Activated T-cell treated with anti-CD3 and anti-CD28 coated beads, Interleukin-2, amount 50 U/mL, for 4 hours (primary cell): ENCODE measurements at regions not wholly inside any gene's neighbourhood (a gene's known extent, or its start where the extent isn't known, plus 50 kb on each side); places are given as distances from the start of the nearest gene placed in this dataset.
A peak's percentile ranks its signal among the peaks of the same experiment; 100 is the strongest.
"Not testable (repeated sequence)": the region's sequence is repeated elsewhere in the genome, so short reads cannot be mapped to it uniquely, and the experiment has no call there.

Source experiments
- ATAC-seq, 2 donors: fragments of 200-7000 bp; cut with Tn5 transposase; one replicate each; pipeline ENCODE4 v1.10.0; 2021
- DNase-seq: peaks from one replicate; pipeline ENCODE4 v3.0.0-alpha.2; 2020
- H3K27me3 Mint-ChIP-seq: one replicate; pipeline ENCODE4 v1.8.0; 2021; ENCODE audit warnings: low read depth, mixed read lengths
- H3K36me3 Mint-ChIP-seq: one replicate; pipeline ENCODE4 v1.8.0; 2022; ENCODE audit warnings: mixed read lengths; ENCODE audit not compliant: insufficient read depth
- H3K4me1 Mint-ChIP-seq: one replicate; pipeline ENCODE4 v1.8.0; 2021; ENCODE audit warnings: low read depth, mixed read lengths
- H3K4me3 Mint-ChIP-seq: one replicate; pipeline ENCODE4 v1.8.0; 2021; ENCODE audit warnings: mild to moderate bottlenecking, moderate library complexity, mixed read lengths
- H3K9me3 Mint-ChIP-seq: one replicate; pipeline ENCODE4 v1.8.0; 2021; ENCODE audit warnings: mixed read lengths

- DNase-seq = no peak
- Mint-ChIP-seq H3K27me3 (peaks cover 34% of the 10 kb centered on the region), H3K9me3 (no peaks in the 10 kb centered on the region), H3K4me1 (peaks cover 7% of the 10 kb centered on the region), H3K36me3 (no peaks in the 10 kb centered on the region), H3K4me3 (no peak overlapping the region)
- ATAC-seq = no peak
These were observed 70.4 kb upstream of the NFE2L3 start for GRCh38 chr7:26081638-26082037.

- H3K9me3 Mint-ChIP-seq = no peaks in the 10 kb centered on the region
- H3K4me1 Mint-ChIP-seq = peaks cover 7% of the 10 kb centered on the region
- no peak for DNase-seq
- no peak for ATAC-seq
- no peaks in the 10 kb centered on the region for H3K36me3 Mint-ChIP-seq
- H3K27me3 Mint-ChIP-seq = peaks cover 27% of the 10 kb centered on the region
- H3K4me3 Mint-ChIP-seq = no peak overlapping the region
These were observed 68.9 kb upstream of the NFE2L3 start for GRCh38 chr7:26083113-26083512.

- Mint-ChIP-seq H3K27me3 (peaks cover 17% of the 10 kb centered on the region), H3K4me3 (no peak overlapping the region), H3K4me1 (peaks cover under 1% of the 10 kb centered on the region), H3K36me3 (no peaks in the 10 kb centered on the region), H3K9me3 (no peaks in the 10 kb centered on the region)
- DNase-seq (no peak), ATAC-seq (no peak)
These were observed 67.6 kb upstream of the NFE2L3 start for GRCh38 chr7:26084418-26084817.

- no peaks in the 10 kb centered on the region for H3K9me3 Mint-ChIP-seq
- DNase-seq (no peak), ATAC-seq (no peak)
- peaks cover 7% of the 10 kb centered on the region for H3K27me3 Mint-ChIP-seq
- H3K36me3 Mint-ChIP-seq = no peaks in the 10 kb centered on the region
- H3K4me1 Mint-ChIP-seq = peaks cover under 1% of the 10 kb centered on the region
- no peak overlapping the region for H3K4me3 Mint-ChIP-seq
These were observed 66.2 kb upstream of the NFE2L3 start for GRCh38 chr7:26085771-26086170.

- H3K4me1 Mint-ChIP-seq = peaks cover 13% of the 10 kb centered on the region
- DNase-seq (no peak), ATAC-seq (no peak)
- H3K27me3 Mint-ChIP-seq = peaks cover 4% of the 10 kb centered on the region
- H3K4me3 Mint-ChIP-seq = no peak overlapping the region
- H3K9me3 Mint-ChIP-seq = no peaks in the 10 kb centered on the region
- H3K36me3 Mint-ChIP-seq = no peaks in the 10 kb centered on the region
These were observed 64.5 kb upstream of the NFE2L3 start for GRCh38 chr7:26087321-26088091.

GRCh38 chr7:26089469-26089868 lies 62.5 kb upstream of the NFE2L3 start:
- peaks cover 13% of the 10 kb centered on the region for H3K4me1 Mint-ChIP-seq
- not testable (repeated sequence) for DNase-seq, H3K9me3 Mint-ChIP-seq, H3K4me3 Mint-ChIP-seq, H3K36me3 Mint-ChIP-seq, ATAC-seq, H3K27me3 Mint-ChIP-seq

GRCh38 chr7:26090927-26091519 lies 61.0 kb upstream of the NFE2L3 start:
- no peak for DNase-seq

GRCh38 chr7:26091933-26092332 lies 60.1 kb upstream of the NFE2L3 start:
- DNase-seq (no peak), ATAC-seq (peak; percentile 38 to 60)
- H3K36me3 Mint-ChIP-seq = no peaks in the 10 kb centered on the region
- no peak overlapping the region for H3K4me3 Mint-ChIP-seq
- no peaks in the 10 kb centered on the region for H3K27me3 Mint-ChIP-seq
- no peaks in the 10 kb centered on the region for H3K9me3 Mint-ChIP-seq
- H3K4me1 Mint-ChIP-seq = peaks cover 23% of the 10 kb centered on the region

More at GRCh38 chr7:26090927-26091519, 61.0 kb upstream of the NFE2L3 start:
- H3K27me3 Mint-ChIP-seq = no peaks in the 10 kb centered on the region
- no peaks in the 10 kb centered on the region for H3K9me3 Mint-ChIP-seq
- H3K4me3 Mint-ChIP-seq = no peak overlapping the region
- H3K4me1 Mint-ChIP-seq = peaks cover 14% of the 10 kb centered on the region
- H3K36me3 Mint-ChIP-seq = no peaks in the 10 kb centered on the region
- peak; percentile 58 to 74 for ATAC-seq

GRCh38 chr7:26093023-26093422 lies 59.0 kb upstream of the NFE2L3 start:
- Mint-ChIP-seq H3K4me1 (peaks cover 32% of the 10 kb centered on the region), H3K9me3 (no peaks in the 10 kb centered on the region), H3K36me3 (no peaks in the 10 kb centered on the region), H3K27me3 (no peaks in the 10 kb centered on the region), H3K4me3 (no peak overlapping the region)
- ATAC-seq (no peak), DNase-seq (no peak)

GRCh38 chr7:26096136-26096535 lies 55.9 kb upstream of the NFE2L3 start:
- Mint-ChIP-seq H3K4me3 (no peak overlapping the region), H3K4me1 (peaks cover 36% of the 10 kb centered on the region), H3K36me3 (no peaks in the 10 kb centered on the region), H3K9me3 (no peaks in the 10 kb centered on the region), H3K27me3 (no peaks in the 10 kb centered on the region)
- no peak for DNase-seq
- no peak for ATAC-seq

GRCh38 chr7:26097837-26098668 lies 53.9 kb upstream of the NFE2L3 start:
- no peaks in the 10 kb centered on the region for H3K36me3 Mint-ChIP-seq
- DNase-seq (no peak), ATAC-seq (no peak)
- no peaks in the 10 kb centered on the region for H3K9me3 Mint-ChIP-seq
- H3K4me1 Mint-ChIP-seq = peaks cover 41% of the 10 kb centered on the region
- no peaks in the 10 kb centered on the region for H3K27me3 Mint-ChIP-seq
- H3K4me3 Mint-ChIP-seq = peak overlapping the region; percentile 51

- no peak overlapping the region for H3K4me3 Mint-ChIP-seq
- H3K9me3 Mint-ChIP-seq = no peaks in the 10 kb centered on the region
- ATAC-seq (no peak), DNase-seq (no peak)
- H3K36me3 Mint-ChIP-seq = no peaks in the 10 kb centered on the region
- no peaks in the 10 kb centered on the region for H3K27me3 Mint-ChIP-seq
- peaks cover 41% of the 10 kb centered on the region for H3K4me1 Mint-ChIP-seq
These were observed 52.8 kb upstream of the NFE2L3 start for GRCh38 chr7:26099236-26099635.

GRCh38 chr7:26100406-26101339 lies 51.3 kb upstream of the NFE2L3 start:
- H3K4me1 Mint-ChIP-seq = peaks cover 41% of the 10 kb centered on the region

More at GRCh38 chr7:26100406-26101339, 51.3 kb upstream of the NFE2L3 start:
- peak overlapping the region; percentile 53 for H3K4me3 Mint-ChIP-seq
- DNase-seq = no peak
- ATAC-seq = no peak
- no peaks in the 10 kb centered on the region for H3K27me3 Mint-ChIP-seq
- H3K36me3 Mint-ChIP-seq = no peaks in the 10 kb centered on the region
- no peaks in the 10 kb centered on the region for H3K9me3 Mint-ChIP-seq
